B cell (primary cell): ENCODE measurements at regions not wholly inside any gene's neighbourhood (a gene's known extent, or its start where the extent isn't known, plus 50 kb on each side); places are given as distances from the start of the nearest gene placed in this dataset.
"Not testable (repeated sequence)": the region's sequence is repeated elsewhere in the genome, so short reads cannot be mapped to it uniquely, and the experiment has no call there.

Experiments used
- ATAC-seq: fragments of 200-7000 bp; cut with Tn5 transposase; one replicate; pipeline ENCODE4 v1.10.0; 2021; ENCODE audit warnings: low read depth, mild to moderate bottlenecking, moderate number of reproducible peaks, moderate library complexity
- CTCF ChIA-PET: fragments of 350-600 bp; sonication (Branson Sonifier 250); formaldehyde crosslinking; loops from one replicate; lab custom pipeline; 2021; ENCODE audit warnings: antibody characterized with exemption, inconsistent platforms; lab: Charles Lee
- POLR2A ChIA-PET: fragments of 350-600 bp; sonication (Branson Sonifier 250); formaldehyde crosslinking; loops from one replicate; lab custom pipeline; 2021; ENCODE audit warnings: antibody characterized with exemption; lab: Charles Lee
- DNase-seq: peaks from one replicate; pipeline ENCODE4 v3.0.0; 2013
- H2AFZ ChIP-seq: 2 replicates; pipeline ENCODE4 v1.6.1; 2012; ENCODE audit warnings: mild to moderate bottlenecking, low read depth, low read length; ENCODE audit not compliant: insufficient read depth, poor library complexity, severe bottlenecking
- H3K27ac ChIP-seq, 2 donors: 1 replicate in 1 of 2; 2 replicates in 1 of 2; pipeline ENCODE4 v1.5.1; 2012 to 2013; ENCODE audit warnings: low read length in 2 of 2, mild to moderate bottlenecking in 2 of 2, moderate library complexity in 1 of 2
- H3K27me3 ChIP-seq, 4 experiments: fragments of 200-600 bp in 1 of 4; sonication (generic) in 1 of 4; replicated peaks in 1 of 4; 1 replicate in 2 of 4; 2 replicates in 2 of 4; pipeline versions ENCODE4 v1.6.1 to v1.7.0; 2013 to 2016; ENCODE audit warnings: low read length in 3 of 4, mild to moderate bottlenecking in 2 of 4, mixed read lengths in 1 of 4, moderate library complexity in 1 of 4; ENCODE audit not compliant: insufficient read depth in 4 of 4, control insufficient read depth in 3 of 4; ENCODE audit errors: control extremely low read depth in 1 of 4
- H3K36me3 ChIP-seq, 2 experiments: replicated peaks in 1 of 2; 1 replicate in 1 of 2; 2 replicates in 1 of 2; pipeline versions ENCODE4 v1.6.1 to v1.7.1; 2013; ENCODE audit warnings: low read length in 1 of 2; ENCODE audit not compliant: insufficient read depth in 2 of 2, control insufficient read depth in 1 of 2; ENCODE audit errors: control extremely low read depth in 1 of 2, extremely low read depth in 1 of 2
- H3K4me1 ChIP-seq, 2 donors: fragments of 200-600 bp in 1 of 2; sonication (generic) in 1 of 2; 1 replicate in 1 of 2; 2 replicates in 1 of 2; pipeline versions ENCODE4 v1.5.1 to v1.6.1; 2013 to 2017; ENCODE audit warnings: low read length in 2 of 2; ENCODE audit not compliant: control insufficient read depth in 2 of 2, insufficient read depth in 2 of 2
- H3K4me2 ChIP-seq: replicated peaks from 2 replicates; pipeline ENCODE3; 2012; ENCODE audit warnings: mild to moderate bottlenecking, low read depth, low read length; ENCODE audit not compliant: poor library complexity, severe bottlenecking
- H3K4me3 ChIP-seq, 5 experiments: fragments of 200-600 bp in 1 of 5; sonication (generic) in 1 of 5; 1 replicate in 3 of 5; 2 replicates in 2 of 5; pipeline versions ENCODE4 v1.5.1 to v1.7.0; 2011 to 2016; ENCODE audit warnings: low read length in 4 of 5, mild to moderate bottlenecking in 4 of 5, low read depth in 2 of 5, control low read depth in 1 of 5, moderate library complexity in 1 of 5; ENCODE audit not compliant: insufficient read depth in 1 of 5; ENCODE audit errors: control extremely low read depth in 1 of 5, extremely low read depth in 1 of 5
- H3K79me2 ChIP-seq: fragments of 200-600 bp; sonication (generic); one replicate; pipeline ENCODE4 v1.6.0; 2016; ENCODE audit warnings: low read length; ENCODE audit not compliant: control insufficient read depth, insufficient read depth
- H3K9ac ChIP-seq: fragments of 200-600 bp; sonication (generic); 2 replicates; pipeline ENCODE4 v1.6.1; 2017; ENCODE audit warnings: mild to moderate bottlenecking, low read length, moderate library complexity
- H3K9me3 ChIP-seq, 3 donors: one replicate each; pipeline versions ENCODE4 v1.6.1 to v1.7.1; 2013; ENCODE audit warnings: low read length in 2 of 3; ENCODE audit not compliant: control insufficient read depth in 2 of 3, insufficient read depth in 1 of 3; ENCODE audit errors: control extremely low read depth in 1 of 3
- H4K20me1 ChIP-seq: 2 replicates; pipeline ENCODE4 v1.6.0; 2012; ENCODE audit warnings: mild to moderate bottlenecking, low read length; ENCODE audit not compliant: insufficient read depth, control insufficient read depth, poor library complexity, severe bottlenecking
- H3K27ac Mint-ChIP-seq: one replicate; pipeline ENCODE4 v1.8.0; 2021; ENCODE audit warnings: mixed read lengths
- H3K27me3 Mint-ChIP-seq: one replicate; pipeline ENCODE4 v1.8.0; 2021; ENCODE audit warnings: mixed read lengths
- H3K4me1 Mint-ChIP-seq: one replicate; pipeline ENCODE4 v1.8.0; 2021; ENCODE audit warnings: mixed read lengths
- H3K4me3 Mint-ChIP-seq: one replicate; pipeline ENCODE4 v1.8.0; 2021; ENCODE audit warnings: mixed read lengths
- H3K9me3 Mint-ChIP-seq: one replicate; pipeline ENCODE4 v1.8.0; 2022; ENCODE audit warnings: mixed read lengths; ENCODE audit not compliant: insufficient read depth
- EZH2 ChIP-seq: IDR thresholded peaks from 2 replicates; pipeline ENCODE4 v1.6.1; 2012; ENCODE audit warnings: borderline replicate concordance, low read depth, mild to moderate bottlenecking, moderate library complexity, low read length; ENCODE audit not compliant: insufficient read depth, poor library complexity, severe bottlenecking
- WGBS: methylation state at CpG from one replicate; pipeline ENCODE4 v1.1.5; 2013; ENCODE audit warnings: missing lambda C conversion rate; ENCODE audit not compliant: insufficient coverage; 5-methylcytosine and 5-hydroxymethylcytosine counted together
- intact Hi-C: fragments of 100-400 bp; cut with micrococcal nuclease; formaldehyde crosslinking; loops from one replicate; pipeline ENCODE4 v1.10.0; 2022
- TF ChIP-seq, protein P1 (sequence below): fragments of 200-600 bp; IDR thresholded peaks from one replicate; pipeline ENCODE4 v1.8.0; 2022; ENCODE audit warnings: antibody characterized with exemption, mild to moderate bottlenecking

GRCh38 chrX:69055193-69055592, 110.1 kb downstream of the PJA1 start:
- no peak for DNase-seq
- H3K27ac Mint-ChIP-seq = no peak overlapping the region
- WGBS = 90% methylated on average over 2 of the region's 3 CpGs

GRCh38 chrX:69054497-69054896, 110.8 kb downstream of the PJA1 start:
- H3K9ac ChIP-seq, H3K4me1 ChIP-seq, H3K27ac ChIP-seq, H3K9me3 ChIP-seq, H3K27me3 ChIP-seq, H3K27me3 Mint-ChIP-seq, H3K4me1 Mint-ChIP-seq, CTCF ChIA-PET, POLR2A ChIA-PET, H3K79me2 ChIP-seq, H3K36me3 ChIP-seq, H3K4me3 ChIP-seq, H3K27ac Mint-ChIP-seq, H3K4me2 ChIP-seq, DNase-seq, H3K9me3 Mint-ChIP-seq, H4K20me1 ChIP-seq, H3K4me3 Mint-ChIP-seq, ATAC-seq, H2AFZ ChIP-seq, intact Hi-C loops: not testable (repeated sequence)
- WGBS = no CpG with 5 or more reads among the region's 3 CpGs

More at GRCh38 chrX:69055193-69055592, 110.1 kb downstream of the PJA1 start:
- CTCF ChIA-PET = no interaction called here
- Histone ChIP-seq H3K27ac (no peak overlapping the region), H4K20me1 (no peaks in the 10 kb centered on the region), H3K27me3 (no peaks in the 10 kb centered on the region), H3K9ac (no peak overlapping the region), H3K9me3 (no peaks in the 10 kb centered on the region), H3K4me1 (no peaks in the 10 kb centered on the region), H2AFZ (no peak overlapping the region), H3K4me2 (no peak overlapping the region), H3K79me2 (no peaks in the 10 kb centered on the region), H3K4me3 (no peak overlapping the region), H3K36me3 (no peaks in the 10 kb centered on the region)
- no peaks in the 10 kb centered on the region for H3K27me3 Mint-ChIP-seq
- no peak for TF ChIP-seq EZH2
- TF ChIP-seq, protein P1, sequence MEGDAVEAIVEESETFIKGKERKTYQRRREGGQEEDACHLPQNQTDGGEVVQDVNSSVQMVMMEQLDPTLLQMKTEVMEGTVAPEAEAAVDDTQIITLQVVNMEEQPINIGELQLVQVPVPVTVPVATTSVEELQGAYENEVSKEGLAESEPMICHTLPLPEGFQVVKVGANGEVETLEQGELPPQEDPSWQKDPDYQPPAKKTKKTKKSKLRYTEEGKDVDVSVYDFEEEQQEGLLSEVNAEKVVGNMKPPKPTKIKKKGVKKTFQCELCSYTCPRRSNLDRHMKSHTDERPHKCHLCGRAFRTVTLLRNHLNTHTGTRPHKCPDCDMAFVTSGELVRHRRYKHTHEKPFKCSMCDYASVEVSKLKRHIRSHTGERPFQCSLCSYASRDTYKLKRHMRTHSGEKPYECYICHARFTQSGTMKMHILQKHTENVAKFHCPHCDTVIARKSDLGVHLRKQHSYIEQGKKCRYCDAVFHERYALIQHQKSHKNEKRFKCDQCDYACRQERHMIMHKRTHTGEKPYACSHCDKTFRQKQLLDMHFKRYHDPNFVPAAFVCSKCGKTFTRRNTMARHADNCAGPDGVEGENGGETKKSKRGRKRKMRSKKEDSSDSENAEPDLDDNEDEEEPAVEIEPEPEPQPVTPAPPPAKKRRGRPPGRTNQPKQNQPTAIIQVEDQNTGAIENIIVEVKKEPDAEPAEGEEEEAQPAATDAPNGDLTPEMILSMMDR = no peak
- ATAC-seq = no peak
- intact Hi-C loops = no loop called here
- H3K4me1 Mint-ChIP-seq = no peaks in the 10 kb centered on the region
- no peaks in the 10 kb centered on the region for H3K9me3 Mint-ChIP-seq
- POLR2A ChIA-PET = no interaction called here
- H3K4me3 Mint-ChIP-seq = no peak overlapping the region
